Central memory CD8-positive, alpha-beta T cell (primary cell): ENCODE measurements at regions not wholly inside any gene's neighbourhood (a gene's known extent, or its start where the extent isn't known, plus 50 kb on each side); places are given as distances from the start of the nearest gene placed in this dataset.
A peak's percentile ranks its signal among the peaks of the same experiment; 100 is the strongest.

Experiments
- ATAC-seq: fragments of 150-1000 bp; cut with Tn5 transposase; replicated peaks from 2 replicates; pipeline ENCODE4 v1.10.0; 2022; ENCODE audit warnings: mild to moderate bottlenecking, moderate FRiP score, moderate number of reproducible peaks; ENCODE audit not compliant: poor library complexity, severe bottlenecking; ENCODE audit errors: extremely low read depth
- DNase-seq, 2 donors: peaks; one replicate each; pipeline ENCODE4 v3.0.0; 2021; ENCODE audit warnings: low spot score in 2 of 2
- H3K27ac Mint-ChIP-seq: one replicate; pipeline ENCODE4 v1.8.0; 2022; ENCODE audit warnings: low read depth, mild to moderate bottlenecking, moderate library complexity, mixed read lengths
- H3K27me3 Mint-ChIP-seq: one replicate; pipeline ENCODE4 v1.8.0; 2022; ENCODE audit warnings: mixed read lengths
- H3K36me3 Mint-ChIP-seq: one replicate; pipeline ENCODE4 v1.8.0; 2022; ENCODE audit warnings: mild to moderate bottlenecking, moderate library complexity, mixed read lengths; ENCODE audit not compliant: insufficient read depth
- H3K4me1 Mint-ChIP-seq: one replicate; pipeline ENCODE4 v1.8.0; 2022; ENCODE audit warnings: mixed read lengths
- H3K4me3 Mint-ChIP-seq: one replicate; pipeline ENCODE4 v1.8.0; 2022; ENCODE audit warnings: mild to moderate bottlenecking, moderate library complexity, mixed read lengths
- H3K9me3 Mint-ChIP-seq: one replicate; pipeline ENCODE4 v1.8.0; 2022; ENCODE audit warnings: mixed read lengths

GRCh38 chr7:115232041-115232440 is 310.1 kb downstream of the MDFIC start:
- Mint-ChIP-seq H3K9me3 (peaks cover 5% of the 10 kb centered on the region), H3K27ac (no peak overlapping the region), H3K36me3 (no peaks in the 10 kb centered on the region), H3K27me3 (peaks cover 9% of the 10 kb centered on the region), H3K4me3 (no peak overlapping the region), H3K4me1 (no peaks in the 10 kb centered on the region)
- DNase-seq (no peak), ATAC-seq (no peak)

GRCh38 chr7:115230882-115231571 is 309.1 kb downstream of the MDFIC start:
- DNase-seq (no peak), ATAC-seq (peak; percentile 71)
- H3K36me3 Mint-ChIP-seq, result no peaks in the 10 kb centered on the region
- H3K4me3 Mint-ChIP-seq, result no peak overlapping the region
- H3K27me3 Mint-ChIP-seq, result peaks cover 13% of the 10 kb centered on the region
- H3K4me1 Mint-ChIP-seq, result no peaks in the 10 kb centered on the region
- H3K27ac Mint-ChIP-seq, result no peak overlapping the region
- peaks cover 5% of the 10 kb centered on the region for H3K9me3 Mint-ChIP-seq

GRCh38 chr7:115229401-115230105 is 307.7 kb downstream of the MDFIC start:
- peaks cover 6% of the 10 kb centered on the region for H3K4me1 Mint-ChIP-seq

GRCh38 chr7:115227473-115228235 is 305.8 kb downstream of the MDFIC start:
- DNase-seq (no peak), ATAC-seq (no peak)
- Mint-ChIP-seq H3K27me3 (peaks cover 31% of the 10 kb centered on the region), H3K4me1 (peaks cover 6% of the 10 kb centered on the region), H3K36me3 (no peaks in the 10 kb centered on the region), H3K4me3 (no peak overlapping the region), H3K9me3 (no peaks in the 10 kb centered on the region), H3K27ac (no peak overlapping the region)

More at GRCh38 chr7:115229401-115230105, 307.7 kb downstream of the MDFIC start:
- Mint-ChIP-seq H3K27me3 (peaks cover 28% of the 10 kb centered on the region), H3K36me3 (no peaks in the 10 kb centered on the region), H3K4me3 (no peak overlapping the region), H3K27ac (peak overlapping the region; percentile 45), H3K9me3 (no peaks in the 10 kb centered on the region)
- no peak for DNase-seq
- peak; percentile 52 for ATAC-seq

GRCh38 chr7:115226410-115226809 is 304.5 kb downstream of the MDFIC start:
- Mint-ChIP-seq H3K9me3 (no peaks in the 10 kb centered on the region), H3K36me3 (no peaks in the 10 kb centered on the region), H3K27me3 (peaks cover 25% of the 10 kb centered on the region), H3K4me1 (peaks cover 6% of the 10 kb centered on the region), H3K27ac (no peak overlapping the region), H3K4me3 (no peak overlapping the region)
- DNase-seq (no peak), ATAC-seq (no peak)

- Mint-ChIP-seq H3K27me3 (peaks cover 25% of the 10 kb centered on the region), H3K4me1 (peaks cover 6% of the 10 kb centered on the region), H3K4me3 (no peak overlapping the region), H3K9me3 (no peaks in the 10 kb centered on the region), H3K27ac (peak overlapping the region; percentile 50), H3K36me3 (no peaks in the 10 kb centered on the region)
- DNase-seq, result no peak
- ATAC-seq, result no peak
Observed at GRCh38 chr7:115224922-115225321, 303.0 kb downstream of the MDFIC start.

- no peaks in the 10 kb centered on the region for H3K9me3 Mint-ChIP-seq
- no peak overlapping the region for H3K27ac Mint-ChIP-seq
- no peak overlapping the region for H3K4me3 Mint-ChIP-seq
- no peaks in the 10 kb centered on the region for H3K36me3 Mint-ChIP-seq
- peaks cover 25% of the 10 kb centered on the region for H3K27me3 Mint-ChIP-seq
- no peak for DNase-seq
- ATAC-seq, result no peak
- peaks cover 6% of the 10 kb centered on the region for H3K4me1 Mint-ChIP-seq
Observed at GRCh38 chr7:115223959-115224358, 302.1 kb downstream of the MDFIC start.

GRCh38 chr7:115221456-115221855 is 299.6 kb downstream of the MDFIC start:
- peaks cover 6% of the 10 kb centered on the region for H3K4me1 Mint-ChIP-seq
- H3K4me3 Mint-ChIP-seq, result no peak overlapping the region
- DNase-seq (no peak), ATAC-seq (no peak)
- H3K27me3 Mint-ChIP-seq, result peaks cover 25% of the 10 kb centered on the region
- no peaks in the 10 kb centered on the region for H3K9me3 Mint-ChIP-seq
- H3K27ac Mint-ChIP-seq, result no peak overlapping the region
- H3K36me3 Mint-ChIP-seq, result no peaks in the 10 kb centered on the region

GRCh38 chr7:115218076-115218475 is 296.2 kb downstream of the MDFIC start:
- no peaks in the 10 kb centered on the region for H3K4me1 Mint-ChIP-seq
- no peak overlapping the region for H3K4me3 Mint-ChIP-seq
- H3K36me3 Mint-ChIP-seq, result no peaks in the 10 kb centered on the region
- DNase-seq (no peak), ATAC-seq (no peak)
- peaks cover 3% of the 10 kb centered on the region for H3K27me3 Mint-ChIP-seq
- H3K27ac Mint-ChIP-seq, result no peak overlapping the region
- H3K9me3 Mint-ChIP-seq, result no peaks in the 10 kb centered on the region

- peaks cover 10% of the 10 kb centered on the region for H3K27me3 Mint-ChIP-seq
- H3K36me3 Mint-ChIP-seq, result no peaks in the 10 kb centered on the region
- H3K4me3 Mint-ChIP-seq, result no peak overlapping the region
- DNase-seq (no peak), ATAC-seq (no peak)
- no peaks in the 10 kb centered on the region for H3K9me3 Mint-ChIP-seq
- H3K4me1 Mint-ChIP-seq, result no peaks in the 10 kb centered on the region
- no peak overlapping the region for H3K27ac Mint-ChIP-seq
Observed at GRCh38 chr7:115217373-115217772, 295.5 kb downstream of the MDFIC start.

- ATAC-seq (no peak), DNase-seq (no peak)
- no peak overlapping the region for H3K4me3 Mint-ChIP-seq
- no peaks in the 10 kb centered on the region for H3K36me3 Mint-ChIP-seq
- no peaks in the 10 kb centered on the region for H3K4me1 Mint-ChIP-seq
- no peaks in the 10 kb centered on the region for H3K9me3 Mint-ChIP-seq
- no peak overlapping the region for H3K27ac Mint-ChIP-seq
- H3K27me3 Mint-ChIP-seq, result peaks cover 17% of the 10 kb centered on the region
Observed at GRCh38 chr7:115216652-115217051, 294.8 kb downstream of the MDFIC start.

- H3K4me3 Mint-ChIP-seq, result no peak overlapping the region
- H3K27me3 Mint-ChIP-seq, result peaks cover 17% of the 10 kb centered on the region
- no peaks in the 10 kb centered on the region for H3K4me1 Mint-ChIP-seq
- ATAC-seq (no peak), DNase-seq (no peak)
- H3K9me3 Mint-ChIP-seq, result peaks cover 7% of the 10 kb centered on the region
- no peak overlapping the region for H3K27ac Mint-ChIP-seq
- H3K36me3 Mint-ChIP-seq, result no peaks in the 10 kb centered on the region
Observed at GRCh38 chr7:115211171-115211570, 289.3 kb downstream of the MDFIC start.
